PC-9 (cell line): ENCODE measurements at regions not wholly inside any gene's neighbourhood (a gene's known extent, or its start where the extent isn't known, plus 50 kb on each side); places are given as distances from the start of the nearest gene placed in this dataset.

Experiments
- EZH2 ChIP-seq: fragments of 200-600 bp; sonication (generic); IDR thresholded peaks from 2 replicates; pipeline ENCODE4 v1.8.0; 2017; ENCODE audit warnings: antibody characterized with exemption, low read depth
- TF ChIP-seq, protein P1 (sequence below): fragments of 200-600 bp; sonication (generic); conservative IDR thresholded peaks from 2 replicates; pipeline ENCODE4 v1.6.1; 2017; ENCODE audit warnings: mixed run types, antibody characterized with exemption, mild to moderate bottlenecking, moderate library complexity

- TF ChIP-seq, protein P1, sequence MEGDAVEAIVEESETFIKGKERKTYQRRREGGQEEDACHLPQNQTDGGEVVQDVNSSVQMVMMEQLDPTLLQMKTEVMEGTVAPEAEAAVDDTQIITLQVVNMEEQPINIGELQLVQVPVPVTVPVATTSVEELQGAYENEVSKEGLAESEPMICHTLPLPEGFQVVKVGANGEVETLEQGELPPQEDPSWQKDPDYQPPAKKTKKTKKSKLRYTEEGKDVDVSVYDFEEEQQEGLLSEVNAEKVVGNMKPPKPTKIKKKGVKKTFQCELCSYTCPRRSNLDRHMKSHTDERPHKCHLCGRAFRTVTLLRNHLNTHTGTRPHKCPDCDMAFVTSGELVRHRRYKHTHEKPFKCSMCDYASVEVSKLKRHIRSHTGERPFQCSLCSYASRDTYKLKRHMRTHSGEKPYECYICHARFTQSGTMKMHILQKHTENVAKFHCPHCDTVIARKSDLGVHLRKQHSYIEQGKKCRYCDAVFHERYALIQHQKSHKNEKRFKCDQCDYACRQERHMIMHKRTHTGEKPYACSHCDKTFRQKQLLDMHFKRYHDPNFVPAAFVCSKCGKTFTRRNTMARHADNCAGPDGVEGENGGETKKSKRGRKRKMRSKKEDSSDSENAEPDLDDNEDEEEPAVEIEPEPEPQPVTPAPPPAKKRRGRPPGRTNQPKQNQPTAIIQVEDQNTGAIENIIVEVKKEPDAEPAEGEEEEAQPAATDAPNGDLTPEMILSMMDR, result no peak
- TF ChIP-seq EZH2, result no peak
Observed at GRCh38 chr11:38814670-38815069, 2216.6 kb upstream of the RAG2 start.
